GM20431 (cell line): ENCODE measurements at regions not wholly inside any gene's neighbourhood (a gene's known extent, or its start where the extent isn't known, plus 50 kb on each side); places are given as distances from the start of the nearest gene placed in this dataset.

Experiments
- in situ Hi-C: fragments of 300-500 bp; cut with MseI, MboI; formaldehyde crosslinking; loops from one replicate; pipeline ENCODE4 v1.15.0; 2020; ENCODE audit warnings: low sequenced_read_pairs; ENCODE audit not compliant: unreplicated experiment

GRCh38 chr16:77647726-77648125 is 74.6 kb upstream of the NUDT7 start:
- in situ Hi-C loops = no loop called here

- in situ Hi-C loops = no loop called here
Observed at GRCh38 chr16:77650761-77651160, 71.6 kb upstream of the NUDT7 start.

GRCh38 chr16:77652399-77652798 is 69.9 kb upstream of the NUDT7 start:
- in situ Hi-C loops = no loop called here

GRCh38 chr16:77657016-77657415 is 65.3 kb upstream of the NUDT7 start:
- in situ Hi-C loops = no loop called here

GRCh38 chr16:77660311-77660710 is 62.0 kb upstream of the NUDT7 start:
- in situ Hi-C loops = no loop called here

- in situ Hi-C loops = no loop called here
Observed at GRCh38 chr16:77662246-77662645, 60.1 kb upstream of the NUDT7 start.

GRCh38 chr16:77663711-77664110 is 58.6 kb upstream of the NUDT7 start:
- in situ Hi-C loops = no loop called here

GRCh38 chr16:77666771-77667170 is 55.5 kb upstream of the NUDT7 start:
- in situ Hi-C loops = no loop called here

- in situ Hi-C loops = no loop called here
Observed at GRCh38 chr16:77668201-77668600, 54.1 kb upstream of the NUDT7 start.

GRCh38 chr16:77669057-77669456 is 53.3 kb upstream of the NUDT7 start:
- in situ Hi-C loops = no loop called here
